ENCODE measurements at regions not wholly inside any gene's neighbourhood (a gene's known extent, or its start where the extent isn't known, plus 50 kb on each side); places are given as distances from the start of the nearest gene placed in this dataset.

GRCh38 chr13:26456650-26457049, 100.8 kb upstream of the WASF3 start:
- DNase-seq, result no peak

- DNase-seq, result no peak
Observed at GRCh38 chr13:26457212-26457611, 100.3 kb upstream of the WASF3 start.

GRCh38 chr13:26458196-26458749, 99.2 kb upstream of the WASF3 start:
- DNase-seq, result no peak

- no peak for DNase-seq
Observed at GRCh38 chr13:26459276-26460131, 98.0 kb upstream of the WASF3 start.

- DNase-seq, result no peak
Observed at GRCh38 chr13:26460648-26461047, 96.8 kb upstream of the WASF3 start.

GRCh38 chr13:26463296-26463695, 94.2 kb upstream of the WASF3 start:
- DNase-seq, result no peak

GRCh38 chr13:26463848-26464247, 93.6 kb upstream of the WASF3 start:
- no peak for DNase-seq

GRCh38 chr13:26465514-26465913, 92.0 kb upstream of the WASF3 start:
- no peak for DNase-seq

- no peak for DNase-seq
Observed at GRCh38 chr13:26465954-26466353, 91.5 kb upstream of the WASF3 start.

- DNase-seq, result no peak
Observed at GRCh38 chr13:26468265-26468801, 89.2 kb upstream of the WASF3 start.

GRCh38 chr13:26469602-26470001, 87.9 kb upstream of the WASF3 start:
- DNase-seq, result peak; percentile 86

GRCh38 chr13:26471807-26472206, 85.7 kb upstream of the WASF3 start:
- no peak for DNase-seq

GRCh38 chr13:26473571-26474230, 83.8 kb upstream of the WASF3 start:
- no peak for DNase-seq

GRCh38 chr13:26474286-26474685, 83.2 kb upstream of the WASF3 start:
- no peak for DNase-seq

- no peak for DNase-seq
Observed at GRCh38 chr13:26475176-26476110, 82.0 kb upstream of the WASF3 start.

GRCh38 chr13:26476111-26476781, 81.2 kb upstream of the WASF3 start:
- DNase-seq, result no peak

GRCh38 chr13:26476782-26477142, 80.7 kb upstream of the WASF3 start:
- DNase-seq, result no peak

- DNase-seq, result no peak
Observed at GRCh38 chr13:26477681-26478080, 79.8 kb upstream of the WASF3 start.

GRCh38 chr13:26480246-26480855, 77.1 kb upstream of the WASF3 start:
- DNase-seq, result no peak

GRCh38 chr13:26482451-26483197, 74.9 kb upstream of the WASF3 start:
- DNase-seq, result peak; percentile 58

- DNase-seq, result no peak
Observed at GRCh38 chr13:26483546-26483945, 73.9 kb upstream of the WASF3 start.

Measured in DMS153 (cell line).